GM21723 (cell line): ENCODE measurements at regions not wholly inside any gene's neighbourhood (a gene's known extent, or its start where the extent isn't known, plus 50 kb on each side); places are given as distances from the start of the nearest gene placed in this dataset.
A peak's percentile ranks its signal among the peaks of the same experiment; 100 is the strongest.
"Not testable (repeated sequence)": the region's sequence is repeated elsewhere in the genome, so short reads cannot be mapped to it uniquely, and the experiment has no call there.

Source experiments
- ATAC-seq: cut with Tn5 transposase; IDR thresholded peaks from one replicate; pipeline ENCODE4 v1.9.1; 2021; ENCODE audit warnings: mild to moderate bottlenecking, moderate library complexity; ENCODE audit not compliant: unreplicated experiment

DNA sequence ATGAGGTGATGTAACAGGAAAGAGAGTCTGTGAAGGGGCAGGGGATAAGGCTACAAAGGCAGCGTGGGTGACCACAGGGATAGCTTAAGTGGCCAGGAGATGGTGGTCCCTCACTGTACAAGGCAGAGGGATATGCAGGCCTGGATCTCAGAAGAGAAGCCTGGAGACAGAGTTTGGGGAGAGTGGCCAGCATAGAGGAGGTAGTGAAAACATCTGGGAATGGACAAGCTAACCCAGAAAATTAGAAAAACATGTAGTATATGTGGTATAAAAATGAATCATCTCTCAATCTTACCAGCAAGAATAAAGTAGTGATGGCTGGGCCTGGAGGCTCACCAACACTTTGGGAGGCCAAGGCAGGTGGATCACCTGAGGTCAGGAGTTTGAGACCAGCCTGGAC, 349.2 kb upstream of the KLF4 start:
- no peak for ATAC-seq

DNA sequence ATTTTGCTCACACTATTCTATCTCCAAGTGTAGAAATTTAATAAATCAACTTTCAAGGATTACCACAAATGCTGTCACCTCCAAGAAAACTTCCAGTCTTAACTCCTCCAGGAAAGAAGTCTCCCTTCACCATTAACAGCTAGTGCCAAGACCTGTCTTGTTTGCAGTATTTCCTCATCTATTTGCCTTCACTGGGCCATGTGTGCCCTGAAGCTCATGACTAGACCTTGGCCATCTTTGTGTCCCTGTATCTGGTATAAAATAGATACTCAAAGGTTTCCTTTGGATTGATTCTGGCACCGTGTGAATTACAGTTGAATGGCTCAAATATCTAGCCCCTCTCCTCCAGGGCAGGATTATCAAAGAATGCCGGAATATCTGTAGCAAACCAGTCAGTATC, 346.7 kb upstream of the KLF4 start:
- no peak for ATAC-seq

DNA sequence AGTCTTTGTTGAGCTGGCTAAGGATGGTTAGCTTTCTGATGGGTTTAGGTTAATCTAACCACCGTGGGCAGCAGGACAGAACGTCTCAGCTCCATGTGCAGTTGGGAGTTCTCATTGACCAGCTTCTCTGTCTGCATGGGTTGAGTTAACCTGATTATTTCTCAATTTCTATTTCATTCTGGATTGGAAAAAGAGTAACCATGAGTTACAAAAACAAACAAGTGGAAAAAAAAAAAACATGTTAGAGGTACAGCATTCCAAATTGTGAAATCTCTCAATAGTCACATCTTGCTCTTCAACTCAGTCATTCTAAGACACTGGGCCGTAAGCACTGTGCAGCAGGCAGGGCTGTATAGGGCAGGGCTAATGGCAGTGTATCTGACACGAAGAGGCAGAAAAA, 343.7 kb upstream of the KLF4 start:
- no peak for ATAC-seq

DNA sequence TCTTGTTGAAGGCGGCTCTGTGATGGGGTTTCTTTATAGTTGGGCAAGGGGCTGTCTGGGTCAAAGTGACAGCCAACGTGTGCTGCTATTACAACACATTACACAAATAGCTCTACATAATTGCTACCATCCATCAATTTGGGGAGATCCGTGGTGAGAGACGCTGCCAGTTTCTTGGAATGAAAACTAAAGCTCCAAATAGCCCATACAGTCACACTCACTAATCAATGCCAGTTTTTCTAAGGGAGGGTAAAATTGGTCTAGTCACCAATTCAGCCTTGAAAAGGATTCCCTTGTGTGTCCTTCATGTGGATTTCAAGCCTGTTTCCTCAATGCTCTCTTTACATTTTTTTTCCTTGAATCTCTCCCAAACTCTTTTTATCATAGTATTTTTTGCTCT, 343.3 kb upstream of the KLF4 start:
- ATAC-seq, result no peak

DNA sequence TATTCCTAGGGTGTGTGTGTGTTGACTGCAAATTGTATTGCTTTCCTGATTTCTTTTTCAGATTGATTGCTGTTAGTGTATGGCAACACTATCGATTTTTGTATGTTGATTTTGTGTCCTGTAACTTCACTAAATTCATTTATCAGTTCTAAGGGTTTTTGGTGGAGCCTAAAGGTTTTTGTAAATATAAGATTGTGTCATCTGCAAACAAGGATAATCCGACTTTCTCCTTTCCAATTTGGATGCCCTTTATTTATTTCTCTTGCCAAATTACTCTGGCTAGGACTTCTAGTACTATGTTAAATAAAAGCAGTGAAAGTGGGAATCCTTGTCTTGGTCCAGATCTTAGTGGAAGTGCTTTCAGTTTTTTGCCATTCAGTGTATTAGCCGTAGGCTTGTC, 340.9 kb upstream of the KLF4 start:
- no peak for ATAC-seq

DNA sequence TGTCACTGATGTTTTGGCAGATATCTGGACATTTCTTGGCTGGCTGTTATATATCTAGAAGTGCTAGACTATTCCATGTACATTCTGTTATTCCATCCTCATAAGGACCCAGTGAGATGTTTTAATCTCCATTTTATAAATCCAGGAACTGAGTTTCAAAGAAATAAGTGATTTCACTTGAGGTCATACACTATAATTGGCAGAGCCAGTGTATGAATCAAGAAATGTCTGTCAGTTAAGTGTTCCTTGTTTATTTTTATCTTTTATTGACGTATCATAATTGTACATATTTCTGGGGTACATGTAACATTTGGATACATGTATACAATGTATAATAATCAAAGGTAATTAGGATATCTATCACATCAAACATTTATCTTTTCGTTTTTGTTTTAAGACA, 338.3 kb upstream of the KLF4 start:
- no peak for ATAC-seq

DNA sequence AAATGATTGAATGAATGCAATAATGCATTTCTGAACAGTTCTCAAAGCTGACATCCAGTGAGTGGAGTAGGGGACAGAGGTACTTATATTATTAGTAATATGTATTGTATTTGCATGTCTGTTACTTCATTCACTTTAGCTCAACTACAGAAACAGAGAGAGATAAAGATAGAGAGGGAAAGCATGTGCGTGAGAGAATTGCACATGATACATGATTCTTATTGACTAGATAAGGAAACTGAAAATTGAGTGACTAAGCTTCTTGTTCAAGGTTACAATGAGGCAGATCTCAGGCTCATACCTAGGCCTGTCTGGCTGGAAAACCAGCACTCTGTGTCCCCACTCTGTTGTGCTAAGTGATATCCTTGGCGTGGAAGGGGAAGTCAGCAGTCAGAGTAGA, 337.7 kb upstream of the KLF4 start:
- ATAC-seq, result peak; percentile 84

DNA sequence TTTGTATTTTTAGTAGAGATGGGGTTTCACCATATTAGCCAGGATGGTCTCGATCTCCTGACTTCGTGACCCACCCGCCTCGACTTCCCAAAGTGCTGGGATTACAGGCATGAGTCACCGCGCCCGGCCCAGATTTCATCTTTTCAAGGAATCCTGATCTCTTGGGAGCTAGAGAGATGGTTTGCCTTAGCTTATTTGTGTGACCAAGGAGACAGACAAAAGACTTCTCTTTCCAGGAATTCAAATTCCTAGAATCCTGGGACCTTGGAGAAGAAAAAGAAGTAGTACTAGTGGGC, 337.1 kb upstream of the KLF4 start:
- ATAC-seq, result not testable (repeated sequence)

DNA sequence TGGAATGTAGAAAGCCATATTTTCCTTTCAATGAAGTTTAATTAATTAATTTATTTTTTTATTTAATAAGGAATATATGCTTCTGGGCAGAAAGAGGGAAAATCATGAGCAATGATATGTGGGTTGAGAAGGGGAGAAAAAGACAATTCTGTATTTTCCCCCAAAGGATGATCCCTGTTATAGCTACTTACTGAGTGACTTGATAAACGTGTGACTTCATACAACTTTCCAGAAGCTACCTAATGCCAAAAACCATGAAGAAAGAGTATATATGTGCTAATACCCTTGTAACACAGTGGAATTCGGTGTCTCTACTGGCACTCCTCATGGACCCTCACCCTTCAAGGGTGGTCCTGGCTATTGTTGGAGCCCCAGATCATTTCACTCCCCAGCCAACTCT, 335.0 kb upstream of the KLF4 start:
- ATAC-seq, result no peak

DNA sequence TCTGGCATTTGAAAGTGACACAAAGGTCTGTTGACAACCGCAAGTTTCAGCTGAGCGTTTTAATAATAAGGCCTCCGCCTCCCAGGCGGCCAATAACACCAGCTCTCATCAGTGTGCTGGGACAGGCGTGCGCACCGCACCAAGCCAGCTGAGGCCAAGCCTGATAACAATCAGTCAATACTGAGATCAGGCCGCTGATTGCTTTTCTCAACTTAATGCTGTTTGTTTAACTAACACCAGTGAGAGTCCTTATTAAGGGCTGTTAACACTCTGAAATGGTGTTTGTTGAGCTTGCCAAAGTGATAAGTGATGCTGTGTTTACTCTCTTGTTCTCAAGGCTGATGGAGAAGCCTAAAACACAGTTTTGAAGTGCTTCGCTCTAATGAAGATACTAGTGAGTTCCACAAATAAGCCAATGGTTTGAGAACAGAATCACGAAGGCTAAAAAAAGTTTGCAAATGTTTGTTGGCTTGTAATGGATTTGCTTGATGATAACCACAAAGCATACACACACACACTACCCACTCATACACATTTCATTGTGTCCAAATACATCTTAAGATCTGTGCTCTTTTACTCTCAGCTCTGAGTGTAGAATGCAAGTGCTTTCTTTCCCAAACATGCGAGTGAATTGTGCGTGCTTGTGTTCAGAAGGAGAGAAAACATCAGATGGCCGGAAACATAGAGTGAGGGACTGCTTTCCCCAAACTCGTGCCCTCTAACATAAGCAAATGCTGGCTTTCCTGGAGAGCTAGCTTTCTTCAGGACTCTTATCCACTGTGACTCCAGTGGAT, 330.4 kb upstream of the KLF4 start:
- no peak for ATAC-seq

DNA sequence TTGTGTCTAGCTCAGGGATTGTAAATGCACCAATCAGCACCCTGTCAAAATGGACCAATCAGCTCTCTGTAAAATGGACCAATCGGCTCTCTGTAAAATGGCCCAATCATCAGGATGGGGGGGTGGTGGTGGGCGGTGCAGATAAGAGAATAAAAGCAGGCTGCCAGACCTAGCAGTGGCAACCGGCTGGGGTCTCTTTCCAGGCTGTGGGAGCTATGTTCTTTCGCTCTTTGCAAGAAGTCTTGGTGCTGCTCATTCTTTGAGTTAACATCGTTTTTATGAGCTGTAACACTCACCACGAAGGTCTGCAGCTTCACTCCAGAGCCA, 328.9 kb upstream of the KLF4 start:
- not testable (repeated sequence) for ATAC-seq

DNA sequence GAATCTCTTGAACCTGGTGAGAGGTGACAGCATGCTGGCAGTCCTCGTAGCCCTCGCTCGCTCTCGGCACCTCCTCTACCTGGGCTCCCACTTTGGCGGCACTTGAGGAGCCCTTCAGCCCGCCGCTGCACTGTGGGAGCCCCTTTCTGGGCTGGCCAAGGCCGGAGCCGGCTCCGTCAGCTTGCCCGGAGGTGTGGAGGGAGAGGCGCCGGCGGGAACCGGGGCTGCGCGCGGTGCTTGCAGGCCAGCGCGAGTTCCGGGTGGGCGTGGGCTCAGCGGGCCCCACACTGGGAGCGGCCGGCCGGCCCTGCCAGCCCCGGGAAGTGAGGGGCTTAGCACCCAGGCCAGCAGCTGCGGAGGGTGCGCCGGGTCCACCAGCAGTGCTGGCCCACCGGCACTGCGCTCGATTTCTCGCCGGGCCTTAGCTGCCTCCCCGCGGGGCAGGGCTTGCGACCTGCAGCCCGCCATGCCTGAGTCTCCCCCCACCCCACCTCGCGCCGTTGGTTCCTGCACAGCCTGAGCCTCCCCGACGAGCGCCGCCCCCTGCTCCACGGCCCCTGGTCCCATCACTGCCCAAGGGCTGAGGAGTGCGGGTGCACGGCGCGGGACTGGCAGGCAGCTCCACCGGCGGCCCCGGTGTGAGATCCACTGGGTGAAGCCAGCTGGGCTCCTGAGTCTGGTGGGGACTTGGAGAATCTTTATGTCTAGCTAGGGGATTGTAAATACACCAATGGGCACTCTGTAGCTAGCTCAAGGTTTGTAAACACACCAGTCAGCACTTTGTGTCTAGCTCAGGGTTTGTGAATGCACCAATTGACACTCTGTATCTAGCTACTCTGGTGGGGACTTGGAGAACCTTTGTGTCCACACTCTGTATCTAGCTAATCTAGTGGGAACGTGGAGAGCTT, 328.3 kb upstream of the KLF4 start:
- not testable (repeated sequence) for ATAC-seq

DNA sequence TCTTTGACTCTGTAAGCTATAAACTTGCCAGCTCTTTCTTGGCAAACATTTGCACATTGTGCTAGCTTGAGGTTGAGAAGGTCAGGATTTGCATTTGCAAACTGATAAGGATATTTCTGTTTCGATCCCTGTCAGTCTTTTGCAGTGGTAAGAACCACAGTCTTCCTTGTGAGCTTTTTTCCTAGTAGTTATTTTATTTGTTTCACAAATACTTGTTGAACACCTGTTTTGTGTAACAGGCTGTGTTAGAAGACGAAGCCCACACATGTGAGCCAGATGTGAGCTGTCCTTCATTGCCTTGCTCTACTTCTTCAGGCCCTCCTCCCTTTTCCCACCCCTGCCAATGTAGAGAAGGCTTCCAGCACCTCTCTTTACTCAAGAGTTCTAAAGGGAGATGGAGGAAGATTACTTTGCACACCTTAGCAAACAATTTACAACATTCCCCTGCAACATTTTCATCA, 327.0 kb upstream of the KLF4 start:
- no peak for ATAC-seq

DNA sequence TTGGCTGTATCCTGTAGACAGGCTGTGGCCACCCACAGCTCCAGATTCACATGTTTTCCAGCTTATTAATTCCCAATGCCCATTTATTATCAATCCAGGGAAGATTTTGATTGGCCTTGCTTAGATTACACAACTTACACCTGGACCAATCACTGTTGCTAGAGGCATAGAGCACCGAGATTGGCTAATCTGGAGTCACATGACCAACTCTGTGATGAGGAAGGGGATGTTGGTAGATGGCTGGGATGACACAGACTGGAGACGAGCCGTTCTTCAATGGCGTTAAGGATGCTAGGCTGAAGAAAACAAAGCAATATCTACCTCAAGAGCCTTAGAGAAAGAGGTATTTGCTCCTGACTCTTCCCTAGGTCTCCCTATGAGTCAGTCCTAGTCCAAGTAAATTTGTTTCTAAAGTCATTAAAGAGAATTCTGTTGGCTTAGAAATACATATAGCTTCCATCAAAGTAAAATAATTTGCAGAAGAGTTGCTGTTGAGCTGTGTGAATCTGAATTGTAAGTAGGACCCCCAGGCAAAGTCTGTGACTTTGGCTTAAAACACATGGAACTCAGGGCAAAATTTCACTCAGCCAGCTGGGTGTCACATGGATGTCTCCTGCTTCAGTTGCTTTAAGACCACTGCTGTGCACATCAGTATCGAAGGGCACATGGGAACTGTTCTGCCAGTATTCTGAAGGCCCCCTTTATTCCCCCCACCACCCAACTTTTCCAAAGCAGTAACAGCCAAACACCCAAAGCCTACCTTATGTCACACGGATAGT, 326.4 kb upstream of the KLF4 start:
- ATAC-seq, result no peak

DNA sequence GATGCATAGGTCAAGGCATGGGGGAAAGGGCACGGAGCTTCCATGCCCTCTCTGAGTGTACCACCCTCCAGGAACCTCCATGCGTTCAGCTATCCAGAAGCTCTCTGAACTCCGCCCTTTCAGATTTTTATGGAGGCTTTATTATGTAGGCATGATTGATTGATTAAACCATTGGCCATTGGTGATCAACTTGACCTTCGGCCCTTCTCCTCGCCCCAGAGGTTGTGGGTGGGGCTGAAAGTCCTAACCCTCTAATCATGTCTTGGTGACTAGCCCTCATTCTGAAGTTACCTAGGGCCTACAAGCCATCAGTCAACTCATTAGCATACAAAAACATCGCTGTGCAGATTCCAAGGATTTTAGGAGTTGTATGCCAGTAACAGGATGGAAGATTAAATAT, 323.7 kb upstream of the KLF4 start:
- no peak for ATAC-seq

DNA sequence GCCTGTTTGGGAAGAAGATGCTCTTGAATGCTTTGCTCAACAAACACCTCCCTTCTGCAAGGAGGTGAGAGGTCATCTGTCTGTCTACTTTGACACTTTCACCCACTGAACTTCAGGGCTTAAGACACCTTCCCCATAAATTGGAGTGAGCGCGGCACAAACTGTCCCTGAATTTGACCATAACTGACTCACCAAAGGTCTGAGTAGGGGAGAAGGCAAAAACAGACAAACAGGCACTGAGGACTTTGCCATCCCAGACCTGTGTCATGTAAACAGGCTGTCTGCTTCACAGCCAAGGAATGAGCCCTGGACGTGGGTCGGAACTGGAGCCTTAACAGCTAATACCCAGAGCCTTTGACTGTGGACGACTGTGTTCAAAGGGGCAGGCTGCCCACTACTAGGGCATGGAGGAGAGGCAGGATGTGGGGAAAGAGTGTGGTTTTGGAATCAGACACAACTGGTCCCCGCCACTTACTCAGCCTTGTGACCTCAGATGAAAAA, 320.9 kb upstream of the KLF4 start:
- no peak for ATAC-seq

DNA sequence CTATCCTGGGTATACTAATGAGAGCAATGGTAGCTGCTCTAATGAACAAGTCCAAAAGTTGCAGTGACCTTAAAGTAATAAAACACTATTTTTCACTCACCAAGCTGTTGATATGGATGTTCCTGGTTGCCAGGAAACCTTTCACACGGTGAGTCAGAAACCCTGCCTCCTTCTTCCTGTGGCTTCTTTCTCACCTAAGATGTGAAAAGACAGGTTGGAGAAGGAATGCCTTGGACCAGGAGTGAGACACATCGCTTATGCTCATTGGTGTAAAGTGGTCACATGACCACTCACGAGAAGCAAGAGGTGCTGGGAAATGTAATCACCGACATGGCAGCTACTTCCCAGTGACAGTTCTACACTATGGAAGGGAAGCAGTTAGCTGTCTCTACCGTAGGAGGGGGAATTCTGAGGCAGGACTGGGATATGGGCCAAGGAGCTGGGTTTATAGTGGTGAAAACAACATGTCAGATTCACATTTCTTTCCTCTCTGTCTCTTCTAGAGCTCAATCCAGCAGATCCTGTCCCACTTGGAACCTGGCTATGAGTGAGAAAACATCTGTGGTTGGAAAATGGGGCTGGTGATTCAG, 320.4 kb upstream of the KLF4 start:
- ATAC-seq, result no peak

DNA sequence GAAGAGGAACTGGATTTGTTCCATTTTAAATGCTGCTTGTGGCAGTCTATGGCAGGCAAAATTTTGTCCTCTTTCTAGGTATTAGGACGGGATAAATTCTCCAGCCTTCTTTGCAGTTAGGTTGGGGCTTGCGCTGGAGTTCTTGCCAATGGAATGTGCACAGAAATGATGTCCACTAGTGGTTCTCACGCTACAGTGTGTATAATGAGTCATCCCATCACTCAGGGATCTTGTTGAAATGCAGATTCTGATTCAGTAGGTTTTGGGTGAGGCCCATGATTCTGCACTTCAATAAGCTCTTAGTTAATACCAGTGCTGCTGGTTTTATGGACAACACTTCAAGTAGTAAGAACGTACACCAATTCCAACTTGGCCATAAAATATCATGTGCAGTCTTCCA, 317.6 kb upstream of the KLF4 start:
- ATAC-seq, result no peak

DNA sequence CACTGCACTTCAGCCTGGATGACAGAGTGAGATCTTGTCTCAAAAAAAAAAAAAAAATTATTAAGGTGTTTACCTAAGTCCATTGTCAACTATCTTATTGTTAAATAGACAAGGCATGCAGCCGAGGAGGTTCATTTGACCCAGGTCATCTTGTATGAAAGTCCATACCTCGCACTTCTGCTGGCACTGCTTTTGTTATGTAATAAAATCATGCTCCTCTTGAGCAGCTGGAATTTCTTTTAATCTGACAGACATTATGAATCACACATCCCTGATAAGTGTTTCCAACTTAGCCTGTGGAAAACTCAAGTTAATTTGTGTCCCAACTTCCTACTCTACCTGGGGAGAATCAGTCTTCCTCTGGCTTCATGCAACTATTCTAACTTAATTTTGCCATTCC, 315.6 kb upstream of the KLF4 start:
- no peak for ATAC-seq

DNA sequence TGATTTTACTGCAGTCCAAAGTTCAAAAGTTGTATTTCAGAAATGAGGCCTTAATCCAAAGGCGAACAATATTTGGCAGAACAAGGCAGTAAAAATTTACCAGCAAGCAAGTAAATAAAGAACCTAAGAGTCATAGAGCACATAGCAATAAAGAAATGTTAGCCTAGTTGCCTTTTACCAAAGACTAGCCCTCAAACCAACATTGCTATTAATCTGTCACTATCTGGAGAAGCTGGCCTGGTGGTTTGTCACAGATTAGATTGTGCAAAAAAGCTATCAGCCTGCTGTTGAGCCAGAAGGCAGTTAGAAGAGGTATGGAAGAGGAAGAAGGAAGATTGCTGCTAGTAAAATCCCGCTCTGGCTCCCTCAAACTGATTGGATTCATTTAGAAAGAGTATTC, 304.7 kb upstream of the KLF4 start:
- no peak for ATAC-seq

DNA sequence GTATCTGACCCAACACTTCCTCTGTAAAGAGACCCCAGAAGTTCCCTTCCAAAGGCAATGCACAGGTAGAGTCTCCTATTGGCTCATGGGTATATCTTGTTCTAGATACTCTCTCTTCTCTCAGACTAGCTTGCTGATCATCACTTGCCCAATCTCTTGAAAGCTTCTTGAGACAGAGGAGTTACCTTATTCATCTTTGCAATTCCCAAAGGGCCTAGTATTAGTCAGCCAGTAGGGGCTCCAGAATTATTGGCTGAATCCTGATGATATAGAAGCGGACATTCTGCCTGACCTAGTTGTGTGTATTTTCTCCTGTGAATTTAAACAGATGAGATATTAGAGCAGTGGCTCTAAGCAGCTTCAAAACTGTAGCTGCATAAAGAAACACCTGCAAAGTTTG, 304.0 kb upstream of the KLF4 start:
- ATAC-seq, result no peak
